AG04450 (cell line): ENCODE measurements at regions not wholly inside any gene's neighbourhood (a gene's known extent, or its start where the extent isn't known, plus 50 kb on each side); places are given as distances from the start of the nearest gene placed in this dataset.

ENCODE experiments used
- CTCF ChIA-PET: fragments of 300-600, 350-600 bp; formaldehyde crosslinking; extraction: SDS; loops from one replicate; lab custom pipeline; 2022; ENCODE audit warnings: antibody characterized with exemption, inconsistent platforms; lab: Charles Lee
- POLR2A ChIA-PET: fragments of 350-600 bp; formaldehyde crosslinking; extraction: SDS; loops from one replicate; lab custom pipeline; 2021; ENCODE audit warnings: antibody characterized with exemption, inconsistent platforms; lab: Yijun Ruan, JAX
- DNase-seq: peaks from one replicate; pipeline ENCODE4 v3.0.0-alpha.2; 2011; ENCODE audit warnings: low read depth, low spot score
- H3K27ac ChIP-seq: one replicate; pipeline ENCODE4 v1.5.1; 2012; ENCODE audit warnings: low read depth, low read length, control low read depth
- H3K27me3 ChIP-seq: one replicate; pipeline ENCODE4 v1.6.0; 2012; ENCODE audit warnings: low read length; ENCODE audit not compliant: control insufficient read depth, insufficient read depth
- H3K4me3 ChIP-seq: 2 replicates; pipeline ENCODE4 v1.5.1; 2011; ENCODE audit warnings: mild to moderate bottlenecking, low read depth, low read length, control low read depth
- H3K9me3 ChIP-seq: 2 replicates; pipeline ENCODE4 v1.5.1; 2012; ENCODE audit warnings: low read length; ENCODE audit not compliant: control insufficient read depth, insufficient read depth
- CTCF ChIP-seq: IDR thresholded peaks from 2 replicates; pipeline ENCODE4 v1.5.1; 2011; ENCODE audit warnings: low read depth, low read length, control low read depth, inconsistent platforms

- Histone ChIP-seq H3K27ac (no peak overlapping the region), H3K4me3 (no peak overlapping the region), H3K27me3 (no peaks in the 10 kb centered on the region), H3K9me3 (peaks cover 13% of the 10 kb centered on the region)
- ChIA-PET CTCF (no interaction called here), POLR2A (interaction anchor here (1.7 kb wide), 1 partner anchor 83 kb away, joined by 16 read pairs; no protein-coding TSS in a partner anchor)
- no peak for DNase-seq
- TF ChIP-seq CTCF, result no peak
Measured at GRCh38 chr13:110798081-110798994, 84.8 kb downstream of the ING1 start.

- CTCF ChIA-PET, result interaction anchor here (1.0 to 1.5 kb wide), 2 partner anchors 82 to 155 kb away, joined by 3 read pairs; no protein-coding TSS in a partner anchor
- peak; percentile 86 for DNase-seq
- POLR2A ChIA-PET, result interaction anchor here (0.6 to 2.1 kb wide), 3 partner anchors 84 to 482 kb away, joined by 13 to 18 read pairs (median 16); no protein-coding TSS in a partner anchor
- H3K27ac ChIP-seq, result peak overlapping the region; percentile 96
- peak overlapping the region; percentile 50 for H3K4me3 ChIP-seq
- H3K27me3 ChIP-seq, result no peaks in the 10 kb centered on the region
- H3K9me3 ChIP-seq, result 0 out of 2 replicates have a peak, but pooled peaks cover 1% of the 10 kb centered on the region
- no peak for TF ChIP-seq CTCF
Measured at GRCh38 chr13:110799246-110800236, 86.0 kb downstream of the ING1 start.

- H3K4me3 ChIP-seq, result no peak overlapping the region
- CTCF ChIA-PET, result interaction anchor here (1.5 kb wide), 1 partner anchor 84 kb away, joined by 3 read pairs; no protein-coding TSS in a partner anchor
- no peaks in the 10 kb centered on the region for H3K9me3 ChIP-seq
- H3K27ac ChIP-seq, result no peak overlapping the region
- POLR2A ChIA-PET, result interaction anchor here (0.7 to 2.1 kb wide), 2 partner anchors 86 to 89 kb away, joined by 3 to 18 read pairs; no protein-coding TSS in a partner anchor
- no peak for DNase-seq
- no peaks in the 10 kb centered on the region for H3K27me3 ChIP-seq
- TF ChIP-seq CTCF, result no peak
Measured at GRCh38 chr13:110801044-110801443, 87.5 kb downstream of the ING1 start.

GRCh38 chr13:110802260-110802659 is 88.8 kb downstream of the ING1 start:
- CTCF ChIA-PET, result no interaction called here

More at GRCh38 chr13:110802260-110802659, 88.8 kb downstream of the ING1 start:
- DNase-seq, result no peak
- H3K27me3 ChIP-seq, result peaks cover 3% of the 10 kb centered on the region
- no peak for TF ChIP-seq CTCF
- no peaks in the 10 kb centered on the region for H3K9me3 ChIP-seq
- no peak overlapping the region for H3K27ac ChIP-seq
- POLR2A ChIA-PET, result interaction anchor here (0.6 kb wide), 1 partner anchor 96 kb away, joined by 3 read pairs; no protein-coding TSS in a partner anchor
- no peak overlapping the region for H3K4me3 ChIP-seq
